Activated CD8-positive, alpha-beta memory T cell treated with anti-CD3 and anti-CD28 coated beads for 24 hours (primary cell): ENCODE measurements at regions not wholly inside any gene's neighbourhood (a gene's known extent, or its start where the extent isn't known, plus 50 kb on each side); places are given as distances from the start of the nearest gene placed in this dataset.
"Not testable (repeated sequence)": the region's sequence is repeated elsewhere in the genome, so short reads cannot be mapped to it uniquely, and the experiment has no call there.

Experiments
- DNase-seq: peaks from one replicate; pipeline ENCODE4 v3.0.0-alpha.2; 2020

DNA sequence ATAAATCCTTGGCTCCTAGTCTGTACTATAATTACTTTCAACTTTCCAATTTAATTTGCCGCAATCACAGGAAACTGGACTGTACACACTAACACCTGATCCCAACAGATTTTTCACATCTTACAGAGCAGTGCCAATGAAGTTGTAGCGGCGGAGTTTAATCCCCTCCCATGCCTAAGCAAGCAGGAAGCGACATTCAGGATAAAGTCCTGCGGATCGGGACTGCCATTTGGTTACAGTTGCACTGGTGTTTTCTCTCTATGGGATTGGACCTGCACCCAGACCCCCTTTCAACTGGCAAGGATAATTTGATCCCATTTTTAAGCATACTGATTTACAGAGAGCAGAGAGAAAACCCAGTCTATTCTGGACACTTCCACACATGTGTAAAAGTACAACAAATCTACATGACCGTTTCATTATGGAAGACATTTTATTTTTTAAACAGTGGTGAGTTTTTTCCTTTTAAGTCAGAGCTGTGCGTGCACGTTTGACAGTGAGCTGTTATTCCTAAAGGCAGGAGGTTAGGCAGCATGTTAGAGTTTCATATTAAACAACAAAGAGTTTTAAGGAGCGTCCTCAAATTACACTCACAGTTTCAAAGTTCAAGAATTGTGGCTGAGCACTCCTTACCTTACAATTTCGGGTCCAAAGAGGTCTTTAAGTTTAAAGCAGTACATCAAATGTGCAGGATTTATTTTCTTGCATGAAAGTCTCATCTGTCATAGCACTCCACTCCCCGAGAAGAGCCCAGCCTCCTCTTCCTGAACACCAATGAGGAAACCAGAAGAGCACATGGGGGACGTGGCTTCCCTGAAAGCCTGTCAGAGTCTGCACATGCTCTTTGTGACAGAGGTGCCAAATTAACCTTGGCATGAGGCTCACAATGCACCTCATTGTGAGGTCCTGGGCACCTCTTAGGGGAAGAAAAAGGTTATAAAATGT lies 141.6 kb upstream of the RFC3 start:
- DNase-seq = no peak

GRCh38 chr13:33677215-33677614 lies 140.7 kb upstream of the RFC3 start:
- DNase-seq = no peak

DNA sequence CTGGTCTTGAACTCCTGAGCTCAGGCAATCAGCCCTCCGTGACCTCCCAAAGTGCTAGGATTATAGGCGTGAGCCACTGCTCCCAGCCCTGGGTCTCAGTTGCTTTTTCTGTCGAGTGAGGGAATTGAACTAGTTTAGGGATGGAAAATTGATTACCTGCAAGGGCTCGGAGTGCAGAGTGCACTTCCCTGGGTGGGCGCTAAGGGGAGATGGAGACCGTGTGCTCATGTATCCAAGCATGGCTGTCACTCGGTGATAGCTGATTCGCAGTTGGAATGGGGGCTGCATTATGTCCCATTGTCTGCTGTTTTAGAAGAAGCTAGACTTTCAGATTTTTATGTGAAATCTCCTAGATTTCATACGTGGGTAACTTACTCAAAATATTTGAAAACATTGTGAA lies 139.9 kb upstream of the RFC3 start:
- no peak for DNase-seq

GRCh38 chr13:33678906-33679657 lies 138.9 kb upstream of the RFC3 start:
- DNase-seq = peak; percentile 77

- DNase-seq = no peak
These were observed 138.3 kb upstream of the RFC3 start for GRCh38 chr13:33679658-33680012.

GRCh38 chr13:33682020-33682564 lies 135.9 kb upstream of the RFC3 start:
- DNase-seq = no peak

DNA sequence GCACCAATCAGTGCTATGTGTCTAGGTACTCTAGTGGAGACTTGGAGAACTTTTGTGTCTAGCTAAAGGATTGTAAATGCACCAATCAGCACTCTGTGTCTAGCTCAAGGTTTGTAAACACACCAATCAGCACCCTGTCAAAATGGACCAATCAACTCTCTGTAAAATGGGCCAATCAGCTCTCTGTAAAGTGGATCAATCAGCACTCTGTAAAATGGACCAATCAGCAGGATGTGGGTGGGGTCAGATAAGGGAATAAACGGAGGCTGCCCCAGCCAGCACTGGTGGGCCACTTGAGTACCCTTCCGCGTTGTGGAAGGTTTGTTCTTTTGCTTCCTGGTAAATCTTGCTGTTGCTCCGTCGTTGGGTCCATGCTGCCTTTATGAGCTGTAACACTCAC lies 135.3 kb upstream of the RFC3 start:
- DNase-seq = not testable (repeated sequence)

DNA sequence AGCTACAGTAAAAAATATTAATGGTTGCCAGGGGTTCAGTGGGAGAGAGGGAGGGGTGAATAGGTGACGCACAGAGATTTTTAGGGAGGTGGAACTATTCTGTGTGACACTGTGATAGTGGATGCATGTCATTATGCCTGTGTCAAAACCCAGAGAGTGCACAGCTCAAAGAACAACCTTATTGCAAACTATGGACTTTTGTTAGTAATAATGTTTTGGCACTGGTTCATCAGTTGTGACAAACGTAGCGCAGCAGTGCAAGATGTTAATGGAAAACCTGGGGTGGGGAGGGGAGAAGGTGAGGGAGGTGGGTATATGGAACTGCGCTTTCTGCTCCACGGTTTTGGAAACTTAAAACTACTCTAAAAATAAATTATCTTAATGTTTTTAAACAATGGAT lies 134.6 kb upstream of the RFC3 start:
- DNase-seq = no peak

- DNase-seq = no peak
These were observed 133.1 kb upstream of the RFC3 start for GRCh38 chr13:33684874-33685273.

DNA sequence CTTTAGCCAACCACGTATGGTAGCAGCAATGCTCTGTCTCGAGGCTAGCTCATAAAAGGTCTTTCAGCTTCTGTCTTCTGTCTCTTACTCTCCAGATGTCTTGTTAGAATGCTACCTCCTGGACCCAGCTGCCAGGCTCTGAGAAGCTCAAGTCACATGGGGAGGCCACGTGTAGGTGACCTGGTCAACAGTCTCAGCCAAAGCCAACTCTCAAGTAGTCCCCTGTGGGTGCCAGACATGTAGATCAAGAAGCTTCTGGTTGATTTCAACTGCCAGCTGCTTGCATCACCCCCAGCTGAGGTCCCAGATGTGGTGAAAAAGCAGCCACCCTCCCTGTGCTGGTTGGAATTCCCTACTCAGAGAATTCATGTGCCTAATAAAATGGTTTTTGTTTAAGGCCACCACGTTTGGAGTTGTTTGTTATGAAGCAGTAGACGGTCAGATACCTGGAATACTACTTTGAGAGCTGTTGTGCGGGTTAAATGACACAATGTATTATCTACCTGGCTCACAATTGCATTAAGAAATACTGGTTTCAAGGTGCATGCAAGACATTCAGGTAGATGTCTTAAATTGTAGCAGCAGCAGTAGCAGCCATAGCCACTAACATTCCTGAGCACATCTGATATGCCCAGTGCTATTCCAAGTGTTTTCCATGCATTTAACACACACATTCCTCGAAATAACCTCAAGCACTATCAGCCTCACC lies 131.0 kb upstream of the RFC3 start:
- no peak for DNase-seq

DNA sequence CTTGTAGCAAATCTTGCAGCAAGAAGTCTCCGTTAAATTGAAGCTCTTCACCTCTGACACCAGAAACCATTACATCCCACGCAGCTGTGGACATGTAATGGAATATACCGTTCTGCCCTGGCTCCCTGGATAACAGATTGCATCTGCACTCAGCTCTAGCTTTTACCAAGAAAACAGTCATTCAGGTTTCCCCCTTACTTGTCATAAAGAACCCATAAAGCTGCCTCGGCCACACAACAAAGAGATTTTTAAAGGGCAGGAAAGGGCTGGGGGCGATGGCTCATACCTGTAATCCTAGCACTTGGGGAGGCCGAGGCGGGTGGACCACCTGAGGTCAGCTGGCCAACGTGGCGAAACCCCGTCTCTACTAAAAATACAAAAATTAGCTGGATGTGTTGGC lies 127.6 kb upstream of the RFC3 start:
- DNase-seq = no peak

- DNase-seq = no peak
These were observed 126.0 kb upstream of the RFC3 start for GRCh38 chr13:33691980-33692379.

DNA sequence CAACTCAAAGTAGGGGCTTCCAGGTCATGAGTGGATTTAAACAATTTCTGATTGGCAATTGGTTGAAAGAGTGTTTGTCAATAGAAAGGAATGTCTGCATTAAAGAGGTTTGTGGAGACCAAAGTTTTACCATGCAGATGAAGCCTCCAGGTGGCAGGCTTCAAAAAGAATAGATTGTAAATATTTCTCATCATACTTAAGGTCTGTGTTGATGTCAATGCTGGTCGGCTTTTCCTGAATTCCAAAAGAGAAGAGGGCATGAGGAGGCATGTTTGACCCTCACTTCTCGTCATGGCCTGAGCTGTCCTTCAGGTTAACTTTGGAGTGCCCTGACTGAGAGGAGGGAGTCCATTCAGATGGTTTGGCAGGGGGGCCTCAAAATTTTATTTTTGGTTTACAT lies 125.4 kb upstream of the RFC3 start:
- DNase-seq = no peak

GRCh38 chr13:33694546-33694945 lies 123.4 kb upstream of the RFC3 start:
- no peak for DNase-seq

- no peak for DNase-seq
These were observed 121.4 kb upstream of the RFC3 start for GRCh38 chr13:33696530-33696929.

GRCh38 chr13:33697926-33698325 lies 120.0 kb upstream of the RFC3 start:
- no peak for DNase-seq

- no peak for DNase-seq
These were observed 110.5 kb upstream of the RFC3 start for GRCh38 chr13:33707449-33707848.

GRCh38 chr13:33710924-33711323 lies 107.0 kb upstream of the RFC3 start:
- no peak for DNase-seq

GRCh38 chr13:33711436-33711835 lies 106.5 kb upstream of the RFC3 start:
- DNase-seq = no peak

GRCh38 chr13:33717775-33718174 lies 100.2 kb upstream of the RFC3 start:
- no peak for DNase-seq

- no peak for DNase-seq
These were observed 96.2 kb upstream of the RFC3 start for GRCh38 chr13:33721724-33722123.

DNA sequence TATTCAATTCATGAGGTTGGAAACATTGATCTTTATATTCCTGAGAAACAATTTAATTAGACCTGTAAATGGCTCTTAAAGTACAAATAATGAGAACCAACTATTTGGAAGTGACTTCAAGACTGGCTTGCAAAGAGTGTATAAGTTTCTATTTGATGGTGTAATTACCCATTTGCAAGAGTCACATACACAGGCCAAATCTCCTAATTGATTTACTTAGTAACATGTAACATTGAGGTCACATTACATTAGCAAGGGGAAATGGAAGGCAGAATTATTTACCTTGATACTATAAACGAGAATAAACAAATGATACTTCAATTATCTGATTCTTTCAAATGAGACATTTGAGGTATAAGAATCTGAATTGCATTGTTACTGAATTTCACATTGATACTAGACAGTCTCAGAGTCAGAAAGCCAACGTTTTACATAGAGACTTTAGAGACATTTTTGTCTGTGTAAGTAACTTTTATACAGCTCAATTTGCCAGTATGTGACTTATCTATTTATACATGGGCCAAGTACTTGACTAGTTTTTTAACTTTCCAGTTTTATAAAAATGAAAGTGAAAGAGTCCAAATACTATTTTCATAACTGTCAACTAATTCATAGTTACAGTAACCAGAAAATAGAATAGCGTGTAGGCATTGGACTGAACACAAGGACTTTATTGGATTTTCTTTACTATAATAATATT lies 95.6 kb upstream of the RFC3 start:
- no peak for DNase-seq

DNA sequence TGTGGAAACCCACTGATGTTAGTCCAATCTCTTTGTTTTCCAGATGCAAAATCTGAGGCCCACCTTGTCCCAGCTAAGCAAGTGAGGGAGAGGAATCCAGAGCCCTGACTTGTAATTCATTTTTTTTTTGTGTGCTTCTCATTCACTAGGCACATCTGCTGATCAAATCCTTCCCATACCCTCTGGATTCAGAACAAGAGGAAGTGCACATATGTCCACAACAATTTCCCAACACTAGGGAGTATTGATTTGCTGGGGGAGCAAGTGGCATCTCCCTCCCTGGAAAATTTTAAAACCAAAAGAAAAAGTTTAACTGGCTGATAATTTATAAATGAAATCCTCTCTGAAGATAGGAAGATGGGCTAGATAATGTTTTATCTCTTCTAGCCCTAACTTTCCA lies 94.6 kb upstream of the RFC3 start:
- no peak for DNase-seq
